CD14-positive monocyte (primary cell): ENCODE measurements at regions not wholly inside any gene's neighbourhood (a gene's known extent, or its start where the extent isn't known, plus 50 kb on each side); places are given as distances from the start of the nearest gene placed in this dataset.

Source experiments
- DNase-seq, 3 donors: peaks; one replicate each; pipeline ENCODE4 v3.0.0-alpha.2; 2011 to 2022
- H2AFZ ChIP-seq: 2 replicates; pipeline ENCODE4 v1.6.0; 2012; ENCODE audit warnings: mild to moderate bottlenecking, low read depth, low read length, inconsistent platforms; ENCODE audit not compliant: insufficient read depth, poor library complexity, severe bottlenecking
- H3K27ac ChIP-seq, 2 donors: 1 replicate in 1 of 2; 2 replicates in 1 of 2; pipeline ENCODE4 v1.5.1; 2012 to 2013; ENCODE audit warnings: low read length in 2 of 2, control low read depth in 1 of 2, inconsistent platforms in 1 of 2, low read depth in 1 of 2, mild to moderate bottlenecking in 1 of 2
- H3K27me3 ChIP-seq, 2 donors: one replicate each; pipeline versions ENCODE4 v1.6.0 to v1.6.1; 2011 to 2013; ENCODE audit warnings: low read length in 2 of 2; ENCODE audit not compliant: control insufficient read depth in 2 of 2, insufficient read depth in 2 of 2
- H3K36me3 ChIP-seq, 2 donors: replicated peaks in 1 of 2; 1 replicate in 1 of 2; 2 replicates in 1 of 2; pipeline versions ENCODE4 v1.5.1 to v1.6.1; 2012 to 2013; ENCODE audit warnings: low read length in 2 of 2, control low read depth in 1 of 2, inconsistent platforms in 1 of 2, mild to moderate bottlenecking in 1 of 2; ENCODE audit not compliant: insufficient read depth in 2 of 2, control insufficient read depth in 1 of 2
- H3K4me1 ChIP-seq, 2 donors: 1 replicate in 1 of 2; 2 replicates in 1 of 2; pipeline versions ENCODE4 v1.5.1 to v1.6.1; 2012 to 2013; ENCODE audit warnings: low read length in 2 of 2, control low read depth in 1 of 2, inconsistent platforms in 1 of 2, mild to moderate bottlenecking in 1 of 2, moderate library complexity in 1 of 2; ENCODE audit not compliant: insufficient read depth in 2 of 2, control insufficient read depth in 1 of 2
- H3K4me2 ChIP-seq: replicated peaks from 2 replicates; pipeline ENCODE3; 2012; ENCODE audit warnings: low read length, moderate library complexity, mild to moderate bottlenecking; ENCODE audit not compliant: poor library complexity, severe bottlenecking; ENCODE audit errors: extremely low read depth
- H3K4me3 ChIP-seq, 3 experiments: fragments of 200-600 bp in 1 of 3; sonication (generic) in 1 of 3; replicated peaks in 1 of 3; 1 replicate in 2 of 3; 2 replicates in 1 of 3; pipeline ENCODE4 v1.5.1; 2011 to 2013; ENCODE audit warnings: low read length in 3 of 3, mild to moderate bottlenecking in 3 of 3, control low read depth in 2 of 3, low read depth in 2 of 3, inconsistent platforms in 1 of 3, moderate library complexity in 1 of 3
- H3K79me2 ChIP-seq: 2 replicates; pipeline ENCODE4 v1.6.0; 2012; ENCODE audit warnings: mild to moderate bottlenecking, control low read depth, inconsistent platforms, low read length, moderate library complexity; ENCODE audit not compliant: insufficient read depth
- H3K9ac ChIP-seq: 2 replicates; pipeline ENCODE4 v1.6.0; 2017; ENCODE audit warnings: low read length, mild to moderate bottlenecking; ENCODE audit not compliant: insufficient read depth, poor library complexity, severe bottlenecking
- H3K9me3 ChIP-seq, 2 donors: replicated peaks in 1 of 2; 1 replicate in 1 of 2; 2 replicates in 1 of 2; pipeline versions ENCODE4 v1.5.1 to v1.6.1; 2012 to 2013; ENCODE audit warnings: low read length in 2 of 2, control low read depth in 1 of 2; ENCODE audit not compliant: control insufficient read depth in 1 of 2, insufficient read depth in 1 of 2
- H4K20me1 ChIP-seq: 2 replicates; pipeline ENCODE4 v1.6.0; 2012; ENCODE audit warnings: mild to moderate bottlenecking, low read length, control low read depth, moderate library complexity; ENCODE audit not compliant: insufficient read depth
- H3K27ac Mint-ChIP-seq, 7 donors: one replicate each; pipeline ENCODE4 v1.8.0; 2020; ENCODE audit warnings: mild to moderate bottlenecking in 7 of 7, mixed read lengths in 7 of 7, moderate library complexity in 6 of 7, inconsistent platforms in 2 of 7
- H3K27me3 Mint-ChIP-seq, 3 donors: one replicate each; pipeline ENCODE4 v1.8.0; 2021 to 2022; ENCODE audit warnings: low read depth in 3 of 3, mild to moderate bottlenecking in 3 of 3, mixed read lengths in 3 of 3, moderate library complexity in 3 of 3, inconsistent platforms in 1 of 3
- H3K36me3 Mint-ChIP-seq, 2 donors: one replicate each; pipeline ENCODE4 v1.8.0; 2020; ENCODE audit warnings: mixed read lengths in 2 of 2, inconsistent platforms in 1 of 2, mild to moderate bottlenecking in 1 of 2
- H3K4me1 Mint-ChIP-seq: one replicate; pipeline ENCODE4 v1.8.0; 2020; ENCODE audit warnings: mild to moderate bottlenecking, mixed read lengths
- H3K4me3 Mint-ChIP-seq, 2 donors: one replicate each; pipeline ENCODE4 v1.8.0; 2020; ENCODE audit warnings: mild to moderate bottlenecking in 2 of 2, mixed read lengths in 2 of 2, moderate library complexity in 1 of 2
- H3K9me3 Mint-ChIP-seq, 7 donors: one replicate each; pipeline ENCODE4 v1.8.0; 2020 to 2022; ENCODE audit warnings: mixed read lengths in 7 of 7, mild to moderate bottlenecking in 6 of 7, moderate library complexity in 6 of 7, inconsistent platforms in 2 of 7
- CTCF ChIP-seq: fragments of 200-600 bp; IDR thresholded peaks from one replicate; pipeline ENCODE4 v1.8.0; 2022; ENCODE audit warnings: antibody characterized with exemption, mild to moderate bottlenecking
- WGBS: methylation state at CpG from one replicate; pipeline ENCODE4 v1.1.5; 2013; ENCODE audit warnings: missing lambda C conversion rate; ENCODE audit not compliant: insufficient coverage; 5-methylcytosine and 5-hydroxymethylcytosine counted together
- intact Hi-C, 2 donors: fragments of 100-400 bp; cut with micrococcal nuclease; formaldehyde crosslinking; loops; one replicate each; pipeline versions ENCODE4 v1.15.0 to v1.15.1; 2023

DNA sequence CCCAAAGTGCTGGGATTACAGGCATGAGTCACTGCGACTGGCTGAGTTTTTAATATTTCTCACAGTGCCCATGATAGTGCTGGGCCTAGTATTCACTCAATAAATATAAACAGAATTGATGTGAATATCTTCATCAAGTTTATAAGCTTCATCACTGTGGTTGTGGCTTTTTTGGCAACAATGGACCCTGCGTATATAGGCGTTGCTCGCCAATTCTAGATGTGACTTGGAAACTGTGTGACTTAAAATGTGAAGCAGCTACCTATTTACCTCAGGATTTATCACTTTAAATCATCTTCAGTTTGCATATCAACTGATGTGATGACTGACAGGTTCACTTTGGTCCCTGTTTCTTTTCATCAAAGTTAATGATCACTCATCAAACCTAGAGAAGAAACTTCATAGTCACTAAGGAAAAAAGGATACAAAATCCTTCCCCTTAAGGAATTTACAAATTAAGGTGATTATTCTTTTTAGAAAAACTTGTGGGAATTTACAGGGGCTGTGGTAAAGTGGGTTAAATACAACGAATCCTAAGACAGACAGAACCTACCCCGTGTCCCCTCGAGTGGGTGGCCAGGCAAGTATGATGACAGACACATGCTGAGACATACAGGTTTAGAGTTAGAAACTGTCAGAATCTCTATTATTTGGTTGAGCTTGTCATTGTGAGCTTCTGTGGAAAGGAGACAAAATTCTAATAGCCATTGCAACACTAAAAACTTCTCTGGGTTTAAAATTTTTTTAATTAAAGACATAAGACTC lies 101.3 kb downstream of the AKAP11 start:
- Histone ChIP-seq H3K4me3 (no peak overlapping the region), H3K9me3 (no peaks in the 10 kb centered on the region), H3K27me3 (no peaks in the 10 kb centered on the region), H3K4me2 (no peak overlapping the region), H2AFZ (no peak overlapping the region), H3K27ac (no peak overlapping the region), H3K36me3 (no peaks in the 10 kb centered on the region), H3K79me2 (no peaks in the 10 kb centered on the region), H3K9ac (no peak overlapping the region), H4K20me1 (no peaks in the 10 kb centered on the region), H3K4me1 (peaks cover 3 to 9% of the 10 kb centered on the region in 2 donors)
- no peaks in the 10 kb centered on the region for H3K27me3 Mint-ChIP-seq
- intact Hi-C loops: no loop called here
- DNase-seq: no peak
- no peaks in the 10 kb centered on the region for H3K36me3 Mint-ChIP-seq
- H3K27ac Mint-ChIP-seq: no peak overlapping the region
- H3K4me3 Mint-ChIP-seq: no peak overlapping the region
- H3K4me1 Mint-ChIP-seq: peaks cover 10% of the 10 kb centered on the region
- peaks cover 0 to 4% (median 1%) of the 10 kb centered on the region in 7 donors for H3K9me3 Mint-ChIP-seq
- WGBS: 84% methylated on average over 5 of the region's 7 CpGs
- no peak for TF ChIP-seq CTCF

DNA sequence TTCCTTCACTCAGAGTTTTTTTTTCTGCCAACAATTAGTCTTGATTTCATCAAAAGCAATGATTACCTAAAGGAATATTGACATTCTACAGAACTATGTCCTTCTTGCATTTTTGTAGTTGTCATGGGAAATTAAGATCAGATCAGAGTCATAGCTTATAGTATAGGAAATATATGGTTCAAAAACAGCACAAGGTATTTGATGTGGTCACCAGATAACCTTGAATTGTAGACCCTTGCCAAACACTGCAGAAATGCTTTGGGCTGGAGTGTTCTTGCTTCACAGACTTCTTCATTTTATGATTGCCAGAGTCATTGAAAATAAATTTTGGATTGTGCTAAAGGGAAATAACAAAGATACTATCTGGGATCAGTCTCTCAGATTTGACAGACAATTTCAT lies 103.7 kb downstream of the AKAP11 start:
- no peak overlapping the region for H3K27ac ChIP-seq
- Mint-ChIP-seq H3K4me1 (peaks cover 15% of the 10 kb centered on the region), H3K27ac (no peak overlapping the region), H3K4me3 (no peak overlapping the region), H3K36me3 (no peaks in the 10 kb centered on the region), H3K27me3 (no peaks in the 10 kb centered on the region), H3K9me3 (peaks cover 0 to 4% (median 1%) of the 10 kb centered on the region in 7 donors)
- no peaks in the 10 kb centered on the region for H4K20me1 ChIP-seq
- H3K4me2 ChIP-seq: no peak overlapping the region
- peaks cover 5 to 13% of the 10 kb centered on the region in 2 donors for H3K4me1 ChIP-seq
- intact Hi-C loops: no loop called here
- H3K9ac ChIP-seq: no peak overlapping the region
- TF ChIP-seq CTCF: no peak
- H3K79me2 ChIP-seq: no peaks in the 10 kb centered on the region
- H3K4me3 ChIP-seq: no peak overlapping the region
- H3K9me3 ChIP-seq: no peaks in the 10 kb centered on the region
- H3K36me3 ChIP-seq: no peaks in the 10 kb centered on the region
- no peaks in the 10 kb centered on the region for H3K27me3 ChIP-seq
- no peak overlapping the region for H2AFZ ChIP-seq
- no peak for DNase-seq
